ENCODE measurements at regions not wholly inside any gene's neighbourhood (a gene's known extent, or its start where the extent isn't known, plus 50 kb on each side); places are given as distances from the start of the nearest gene placed in this dataset.

GRCh38 chr17:14014657-14015056 is 54.6 kb upstream of the COX10 start:
- TF ChIP-seq CREB1 (CRISPR knock-in tag; IDR thresholded peaks at IDR 0.05; ENCODE audit: low read depth) (no peak), REST (IDR thresholded peaks at IDR 0.05; ENCODE audit: unreplicated experiment) (no peak), CTCF (conservative IDR thresholded peaks at IDR 0.05; ENCODE audit: low read depth in 2 of 2) (no peak)

Measured in GM23338 (cell line).